GM19043 (cell line): ENCODE measurements at regions not wholly inside any gene's neighbourhood (a gene's known extent, or its start where the extent isn't known, plus 50 kb on each side); places are given as distances from the start of the nearest gene placed in this dataset.

ENCODE experiments used
- ATAC-seq: cut with Tn5 transposase; IDR thresholded peaks from one replicate; pipeline ENCODE4 v1.9.1; 2021; ENCODE audit warnings: low read depth; ENCODE audit not compliant: unreplicated experiment

DNA sequence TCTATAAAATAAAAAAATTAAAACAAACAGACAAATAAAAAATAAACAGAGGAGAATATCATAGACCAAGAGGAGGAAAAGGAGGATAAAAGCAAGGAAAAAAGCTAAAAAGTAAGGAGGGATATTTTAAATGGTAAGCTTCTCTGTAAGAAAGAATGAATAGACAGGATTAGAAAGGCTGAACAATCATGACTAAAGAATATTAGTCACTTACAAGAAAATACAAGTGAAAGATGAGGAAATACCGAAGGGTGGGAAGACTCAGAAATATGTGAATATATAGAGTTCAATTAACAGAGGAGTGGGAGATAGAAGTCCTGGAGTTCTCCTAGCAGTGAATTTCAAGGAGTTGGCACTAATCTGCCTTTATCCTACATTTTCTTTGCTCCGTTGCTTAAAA is 162.6 kb downstream of the RTL3 start:
- ATAC-seq, result no peak

GRCh38 chrX:78493180-78493579 is 165.8 kb upstream of the CYSLTR1 start:
- ATAC-seq, result peak; percentile 61

- no peak for ATAC-seq
Observed at GRCh38 chrX:78476701-78477100, 149.3 kb upstream of the CYSLTR1 start.

GRCh38 chrX:78456909-78457308 is 129.5 kb upstream of the CYSLTR1 start:
- no peak for ATAC-seq

DNA sequence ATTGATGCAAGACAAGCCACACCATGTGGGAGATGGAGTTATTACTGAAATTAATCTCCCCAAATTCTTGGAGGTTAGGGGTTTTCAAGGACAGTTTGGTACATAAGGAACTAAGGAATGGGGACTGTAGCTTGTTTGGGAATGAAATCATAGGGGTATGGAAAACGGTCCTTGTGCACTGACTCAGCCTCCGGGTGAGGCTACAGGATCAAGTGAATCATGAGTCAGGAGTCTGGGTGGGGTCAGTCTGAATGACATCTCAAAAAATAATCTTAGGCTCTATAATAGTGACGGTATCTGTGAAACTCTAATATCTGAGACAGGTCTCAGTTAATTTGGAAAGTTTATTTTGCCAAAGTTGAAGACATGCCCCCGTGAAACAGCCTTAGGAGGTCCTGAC is 128.5 kb upstream of the CYSLTR1 start:
- ATAC-seq, result no peak

DNA sequence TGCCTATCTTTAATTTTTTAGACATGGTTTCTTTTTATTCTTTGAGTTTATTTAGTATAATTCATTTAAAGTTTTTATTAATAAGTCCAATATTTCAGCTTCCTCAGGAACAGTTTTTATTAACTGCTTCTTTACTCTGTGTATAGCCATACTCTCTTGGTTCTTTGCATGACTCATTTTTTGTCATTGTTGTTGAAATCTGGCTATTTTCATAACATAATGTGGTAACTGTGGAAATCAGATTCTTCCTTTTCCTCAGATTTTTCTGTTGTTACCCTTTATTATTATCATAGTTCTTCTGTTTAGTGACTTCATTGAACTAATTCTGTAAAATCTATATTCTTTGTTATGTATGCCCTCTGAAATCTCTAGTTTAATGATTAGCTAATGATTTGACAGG is 124.9 kb upstream of the CYSLTR1 start:
- ATAC-seq, result no peak

- no peak for ATAC-seq
Observed at GRCh38 chrX:78437621-78438020, 110.2 kb upstream of the CYSLTR1 start.

GRCh38 chrX:78429172-78429571 is 101.8 kb upstream of the CYSLTR1 start:
- ATAC-seq, result no peak

GRCh38 chrX:78388663-78389062 is 61.3 kb upstream of the CYSLTR1 start:
- ATAC-seq, result no peak

DNA sequence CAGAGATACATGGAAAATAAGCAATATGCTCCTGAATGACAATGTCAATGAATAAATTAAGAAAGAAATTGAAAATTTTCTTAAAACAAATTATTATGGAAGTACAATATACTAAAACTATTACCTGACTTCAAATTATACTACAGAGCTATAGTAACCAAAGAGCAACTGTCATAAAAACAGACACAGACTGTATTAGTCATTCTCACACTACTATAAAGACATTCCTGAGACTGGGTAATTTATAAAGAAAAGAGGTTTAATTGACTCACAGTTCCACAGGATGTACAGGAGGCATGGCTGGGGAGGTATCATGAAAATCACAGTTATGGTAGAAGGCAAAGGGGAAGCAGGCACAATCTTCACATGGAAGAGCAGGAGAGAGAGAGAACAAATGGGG is 60.0 kb upstream of the CYSLTR1 start:
- no peak for ATAC-seq

DNA sequence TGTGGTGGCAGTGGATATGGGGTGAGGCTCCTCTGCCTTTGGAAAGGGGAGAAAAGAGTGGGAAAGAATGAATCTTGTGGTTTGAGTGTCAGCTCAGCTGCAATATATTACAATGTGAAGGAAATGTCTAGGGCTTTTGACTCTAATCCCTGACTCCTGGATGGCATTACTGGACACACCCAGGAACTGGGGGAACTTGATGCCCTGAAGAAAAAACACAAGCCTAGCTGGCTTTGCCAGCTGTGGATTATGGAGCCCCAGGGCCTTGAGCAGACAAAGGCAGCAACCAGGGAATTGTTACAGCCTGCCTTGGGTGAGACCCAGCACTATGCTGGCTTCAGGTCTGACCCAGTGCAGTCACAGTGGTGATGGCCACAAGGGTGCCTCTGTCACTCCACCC is 57.1 kb upstream of the CYSLTR1 start:
- ATAC-seq, result no peak

DNA sequence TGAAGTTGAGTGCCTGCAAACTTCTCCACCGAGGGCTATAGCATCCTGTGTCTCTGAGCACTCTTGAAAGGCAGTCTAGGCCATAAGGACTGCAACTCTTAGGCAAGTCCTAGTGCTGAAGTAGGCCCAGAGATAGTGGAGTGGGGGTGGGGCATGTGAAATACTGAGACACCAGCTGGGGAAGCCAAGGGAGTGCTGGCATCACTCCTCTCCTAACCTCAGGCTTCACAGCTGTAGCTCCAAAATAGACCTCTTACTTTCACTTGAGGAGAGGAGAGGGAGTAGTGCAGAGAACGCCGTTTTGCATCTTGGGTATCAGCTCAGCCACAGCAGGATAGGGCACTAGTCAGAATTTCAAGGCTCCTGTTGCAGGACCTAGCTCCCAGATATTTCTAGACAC is 56.2 kb upstream of the CYSLTR1 start:
- no peak for ATAC-seq

DNA sequence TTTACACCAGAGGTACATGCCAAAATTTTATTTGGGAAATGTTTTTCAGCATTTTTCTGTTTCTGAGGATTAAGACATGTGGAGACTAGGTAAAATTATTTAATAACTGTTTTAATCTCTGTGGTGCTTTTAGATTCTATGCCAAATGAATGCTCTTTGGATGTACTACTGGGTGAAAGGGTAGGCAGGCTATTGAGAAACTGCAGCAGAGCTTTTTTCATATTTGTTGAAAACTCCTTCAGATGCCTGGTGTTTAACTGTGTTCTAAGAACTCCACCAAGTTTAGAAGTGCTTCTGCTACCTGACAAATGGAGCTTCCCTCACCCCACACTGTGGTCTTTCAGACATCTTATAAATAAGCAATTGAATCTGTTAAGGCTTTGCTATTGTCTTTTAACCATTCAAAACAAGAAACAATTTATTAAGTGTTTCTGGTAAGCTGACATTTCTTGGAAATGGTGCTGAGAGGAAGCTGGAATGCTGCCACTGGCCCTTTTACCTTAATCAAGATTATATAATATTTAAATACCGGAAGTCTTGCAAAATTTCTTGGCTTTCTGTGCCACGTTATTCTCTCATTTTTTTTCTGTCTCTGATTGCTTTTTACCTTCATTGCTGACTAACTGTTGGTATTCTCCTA is 51.2 kb upstream of the CYSLTR1 start:
- ATAC-seq, result no peak
